ENCODE measurements at regions not wholly inside any gene's neighbourhood (a gene's known extent, or its start where the extent isn't known, plus 50 kb on each side); places are given as distances from the start of the nearest gene placed in this dataset.

- ATAC-seq = no peak
- Histone ChIP-seq H3K9ac (ENCODE audit: insufficient read depth in 1 of 2, low read depth in 2 of 2, low read length in 2 of 2) (no peak overlapping the region), H2AFZ (ENCODE audit: low read depth, low read length) (no peak overlapping the region), H3K9me1 (ENCODE audit: control insufficient read depth, insufficient read depth, low read length) (no peaks in the 10 kb centered on the region), H3K4me3 (no peak overlapping the region), H4K20me1 (replicated peaks; ENCODE audit: control insufficient read depth, insufficient read depth, low read length) (no peaks in the 10 kb centered on the region), H3K79me2 (ENCODE audit: control insufficient read depth, insufficient read depth, low read length) (no peaks in the 10 kb centered on the region), H3K27me3 (ENCODE audit: control insufficient read depth in 2 of 2, insufficient read depth in 2 of 2, low read length in 2 of 2) (no peaks in the 10 kb centered on the region), H3K4me1 (replicated peaks in 1 of 2; ENCODE audit: control insufficient read depth in 2 of 2, insufficient read depth in 2 of 2, low read length in 2 of 2) (no peaks in the 10 kb centered on the region), H3K9me3 (replicated peaks; ENCODE audit: control insufficient read depth, insufficient read depth, low read depth, low read length) (peaks cover 2% of the 10 kb centered on the region; the same call in 1 of the 2 replicates), H3K4me2 (ENCODE audit: insufficient read depth, low read length) (no peak overlapping the region), H3K27ac (ENCODE audit: extremely low read depth, low read depth, low read length) (no peak overlapping the region), H3K36me3 (ENCODE audit: control insufficient read depth, insufficient read depth, low read length) (no peaks in the 10 kb centered on the region)
- no peak for DNase-seq (ENCODE audit: extremely low read depth in 1 of 4, low spot score in 3 of 4)
- no peak for FAIRE-seq
- intact Hi-C loops (cut with micrococcal nuclease) (no loop called here), in situ Hi-C loops (cut with MboI) (no loop called here)
- BruUV-seq (replicated peaks) = no TSS peak
- ChIA-PET POLR2A (no interaction called here), CTCF (ENCODE audit: low intra/inter-chr PET ratio) (interaction anchor here (0.7 kb wide), 1 partner anchor 1286 kb away, joined by 3 read pairs; no protein-coding TSS in a partner anchor)
- TF ChIP-seq ZNF263 (CRISPR knock-in tag; IDR thresholded peaks at IDR 0.05; ENCODE audit: borderline replicate concordance) = no peak
- no peak for TF ChIP-seq NR4A1 (CRISPR knock-in tag; IDR thresholded peaks at IDR 0.05)
- TF ChIP-seq NR4A1 (tag; IDR thresholded peaks at IDR 0.05) = no peak
- no peak for TF ChIP-seq ZNF592 (IDR thresholded peaks at IDR 0.05)
- no peak for TF ChIP-seq U2AF2 (optimal IDR thresholded peaks at IDR 0.05; ENCODE audit: low read depth, low read length)
- no peak for TF ChIP-seq ZFP1 (CRISPR knock-in tag; IDR thresholded peaks at IDR 0.05)
- TF ChIP-seq PCBP1 (IDR thresholded peaks at IDR 0.05; ENCODE audit: low read depth, low read length, poor library complexity, severe bottlenecking) = no peak
- no peak for TF ChIP-seq ZFP30 (CRISPR knock-in tag; IDR thresholded peaks at IDR 0.05; ENCODE audit: borderline replicate concordance)
- TF ChIP-seq E2F4 (CRISPR knock-in tag; IDR thresholded peaks at IDR 0.05; ENCODE audit: low read depth) = no peak
- no peak for TF ChIP-seq SRF (CRISPR knock-in tag; IDR thresholded peaks at IDR 0.05)
- TF ChIP-seq GTF2F1 (IDR thresholded peaks at IDR 0.05; ENCODE audit: low read depth, low read length) = no peak
- no peak for TF ChIP-seq NR2F6 (CRISPR knock-in tag; IDR thresholded peaks at IDR 0.05)
- TF ChIP-seq NFIX (CRISPR knock-in tag; IDR thresholded peaks at IDR 0.05; ENCODE audit: low read depth) = no peak
- TF ChIP-seq SMARCE1 (IDR thresholded peaks at IDR 0.05) = no peak
- TF ChIP-seq, protein P1, sequence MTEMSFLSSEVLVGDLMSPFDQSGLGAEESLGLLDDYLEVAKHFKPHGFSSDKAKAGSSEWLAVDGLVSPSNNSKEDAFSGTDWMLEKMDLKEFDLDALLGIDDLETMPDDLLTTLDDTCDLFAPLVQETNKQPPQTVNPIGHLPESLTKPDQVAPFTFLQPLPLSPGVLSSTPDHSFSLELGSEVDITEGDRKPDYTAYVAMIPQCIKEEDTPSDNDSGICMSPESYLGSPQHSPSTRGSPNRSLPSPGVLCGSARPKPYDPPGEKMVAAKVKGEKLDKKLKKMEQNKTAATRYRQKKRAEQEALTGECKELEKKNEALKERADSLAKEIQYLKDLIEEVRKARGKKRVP (CRISPR knock-in tag; IDR thresholded peaks at IDR 0.05) = no peak
- no peak for TF ChIP-seq ZNF232 (CRISPR knock-in tag; IDR thresholded peaks at IDR 0.05)
- no peak for TF ChIP-seq ASH1L (IDR thresholded peaks at IDR 0.05; ENCODE audit: borderline replicate concordance, low read depth, partially characterized antibody)
- TF ChIP-seq ZNF445 (CRISPR knock-in tag; IDR thresholded peaks at IDR 0.05; ENCODE audit: low read depth) = no peak
- WGBS (ENCODE audit: insufficient coverage, low coverage, missing lambda C conversion rate) = 0% methylated on average over 5 of the region's 5 CpGs
These were observed 595.1 kb upstream of the ZP4 start for GRCh38 chr1:238485912-238486209.

Data from K562 (cell line).